OCI-LY1 (cell line): ENCODE measurements at regions not wholly inside any gene's neighbourhood (a gene's known extent, or its start where the extent isn't known, plus 50 kb on each side); places are given as distances from the start of the nearest gene placed in this dataset.

Experiments
- EZH2 ChIP-seq: fragments of 200-600 bp; sonication (generic), shearing (Covaris generic); IDR thresholded peaks from 2 replicates; pipeline ENCODE4 v1.8.0; 2017; ENCODE audit warnings: borderline replicate concordance, mixed run types, mild to moderate bottlenecking, antibody characterized with exemption, low read length, moderate library complexity, mixed read lengths
- TF ChIP-seq, protein P1 (sequence below): fragments of 200-600 bp; sonication (generic), shearing (Covaris generic); IDR thresholded peaks from 2 replicates; pipeline ENCODE4 v1.5.1; 2017; ENCODE audit warnings: mild to moderate bottlenecking, antibody characterized with exemption, low read length, moderate library complexity, mixed read lengths

DNA sequence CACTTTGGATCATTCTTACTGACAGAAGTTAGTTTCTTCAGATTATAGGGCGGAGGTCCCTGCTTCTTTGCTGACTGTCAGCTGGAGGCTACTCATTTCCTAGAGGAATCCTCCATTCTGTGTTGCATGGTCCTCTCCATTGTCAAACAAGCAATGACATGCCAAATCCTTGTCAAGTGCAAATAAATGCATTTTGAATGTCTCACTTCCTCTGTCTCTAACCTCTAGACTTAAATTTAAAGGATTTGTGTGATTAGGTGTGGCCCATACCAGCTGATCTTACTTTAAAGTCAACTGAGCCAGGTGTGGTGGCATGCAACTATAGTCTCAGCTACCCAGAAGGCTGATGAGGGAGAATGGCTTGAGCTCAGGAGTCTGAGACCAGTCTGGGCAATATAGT lies 458.4 kb upstream of the CCDC179 start:
- TF ChIP-seq, protein P1, sequence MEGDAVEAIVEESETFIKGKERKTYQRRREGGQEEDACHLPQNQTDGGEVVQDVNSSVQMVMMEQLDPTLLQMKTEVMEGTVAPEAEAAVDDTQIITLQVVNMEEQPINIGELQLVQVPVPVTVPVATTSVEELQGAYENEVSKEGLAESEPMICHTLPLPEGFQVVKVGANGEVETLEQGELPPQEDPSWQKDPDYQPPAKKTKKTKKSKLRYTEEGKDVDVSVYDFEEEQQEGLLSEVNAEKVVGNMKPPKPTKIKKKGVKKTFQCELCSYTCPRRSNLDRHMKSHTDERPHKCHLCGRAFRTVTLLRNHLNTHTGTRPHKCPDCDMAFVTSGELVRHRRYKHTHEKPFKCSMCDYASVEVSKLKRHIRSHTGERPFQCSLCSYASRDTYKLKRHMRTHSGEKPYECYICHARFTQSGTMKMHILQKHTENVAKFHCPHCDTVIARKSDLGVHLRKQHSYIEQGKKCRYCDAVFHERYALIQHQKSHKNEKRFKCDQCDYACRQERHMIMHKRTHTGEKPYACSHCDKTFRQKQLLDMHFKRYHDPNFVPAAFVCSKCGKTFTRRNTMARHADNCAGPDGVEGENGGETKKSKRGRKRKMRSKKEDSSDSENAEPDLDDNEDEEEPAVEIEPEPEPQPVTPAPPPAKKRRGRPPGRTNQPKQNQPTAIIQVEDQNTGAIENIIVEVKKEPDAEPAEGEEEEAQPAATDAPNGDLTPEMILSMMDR = no peak
- TF ChIP-seq EZH2 = no peak
